Right lobe of liver (tissue), 4 donors: ENCODE measurements at regions not wholly inside any gene's neighbourhood (a gene's known extent, or its start where the extent isn't known, plus 50 kb on each side); places are given as distances from the start of the nearest gene placed in this dataset.

Experiments
- POLR2A ChIP-seq: fragments of 450-650 bp; IDR thresholded peaks from one replicate; pipeline ENCODE4 v1.6.1; 2017; ENCODE audit warnings: antibody characterized with exemption, mild to moderate bottlenecking
- TF ChIP-seq, protein P1 (sequence below), 4 donors: fragments of 200-600 bp in 3 of 4; fragments of 450-650 bp in 1 of 4; IDR thresholded peaks; one replicate each; pipeline versions ENCODE4 v1.5.1 to v1.8.0; 2016 to 2022; ENCODE audit warnings: antibody characterized with exemption in 4 of 4, mild to moderate bottlenecking in 2 of 4
- donor health status: DM: no; HTN: no; CAD: no.
- donor health status: DM: no; HTN: no; CAD: no.
- donor health status: DM: no; HTN: yes; CAD: no.

DNA sequence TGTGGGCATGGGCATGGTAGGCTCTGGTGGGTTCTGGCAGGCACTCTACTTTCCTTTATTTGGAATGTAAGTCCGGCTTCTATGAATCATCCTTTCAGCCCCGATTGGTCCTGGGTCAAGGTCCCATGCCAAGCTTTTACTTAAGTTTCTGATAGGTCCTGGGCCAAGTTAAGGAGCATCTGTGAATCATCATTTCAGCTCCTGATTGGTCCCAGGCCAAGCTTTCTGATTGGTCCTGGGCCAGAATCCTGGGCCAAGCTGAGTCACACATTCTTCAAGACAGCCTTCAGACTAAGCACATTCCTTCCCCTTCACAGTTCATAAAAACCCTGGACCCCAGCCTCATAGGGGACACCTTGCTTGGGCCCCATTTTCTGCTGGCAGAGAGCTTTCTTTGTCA is 231.0 kb upstream of the EYS start:
- TF ChIP-seq, protein P1, sequence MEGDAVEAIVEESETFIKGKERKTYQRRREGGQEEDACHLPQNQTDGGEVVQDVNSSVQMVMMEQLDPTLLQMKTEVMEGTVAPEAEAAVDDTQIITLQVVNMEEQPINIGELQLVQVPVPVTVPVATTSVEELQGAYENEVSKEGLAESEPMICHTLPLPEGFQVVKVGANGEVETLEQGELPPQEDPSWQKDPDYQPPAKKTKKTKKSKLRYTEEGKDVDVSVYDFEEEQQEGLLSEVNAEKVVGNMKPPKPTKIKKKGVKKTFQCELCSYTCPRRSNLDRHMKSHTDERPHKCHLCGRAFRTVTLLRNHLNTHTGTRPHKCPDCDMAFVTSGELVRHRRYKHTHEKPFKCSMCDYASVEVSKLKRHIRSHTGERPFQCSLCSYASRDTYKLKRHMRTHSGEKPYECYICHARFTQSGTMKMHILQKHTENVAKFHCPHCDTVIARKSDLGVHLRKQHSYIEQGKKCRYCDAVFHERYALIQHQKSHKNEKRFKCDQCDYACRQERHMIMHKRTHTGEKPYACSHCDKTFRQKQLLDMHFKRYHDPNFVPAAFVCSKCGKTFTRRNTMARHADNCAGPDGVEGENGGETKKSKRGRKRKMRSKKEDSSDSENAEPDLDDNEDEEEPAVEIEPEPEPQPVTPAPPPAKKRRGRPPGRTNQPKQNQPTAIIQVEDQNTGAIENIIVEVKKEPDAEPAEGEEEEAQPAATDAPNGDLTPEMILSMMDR (IDR thresholded peaks at IDR 0.05) = no peak
- TF ChIP-seq POLR2A = no peak
